ENCODE measurements at regions not wholly inside any gene's neighbourhood (a gene's known extent, or its start where the extent isn't known, plus 50 kb on each side); places are given as distances from the start of the nearest gene placed in this dataset.
A peak's percentile ranks its signal among the peaks of the same experiment; 100 is the strongest.

DNA sequence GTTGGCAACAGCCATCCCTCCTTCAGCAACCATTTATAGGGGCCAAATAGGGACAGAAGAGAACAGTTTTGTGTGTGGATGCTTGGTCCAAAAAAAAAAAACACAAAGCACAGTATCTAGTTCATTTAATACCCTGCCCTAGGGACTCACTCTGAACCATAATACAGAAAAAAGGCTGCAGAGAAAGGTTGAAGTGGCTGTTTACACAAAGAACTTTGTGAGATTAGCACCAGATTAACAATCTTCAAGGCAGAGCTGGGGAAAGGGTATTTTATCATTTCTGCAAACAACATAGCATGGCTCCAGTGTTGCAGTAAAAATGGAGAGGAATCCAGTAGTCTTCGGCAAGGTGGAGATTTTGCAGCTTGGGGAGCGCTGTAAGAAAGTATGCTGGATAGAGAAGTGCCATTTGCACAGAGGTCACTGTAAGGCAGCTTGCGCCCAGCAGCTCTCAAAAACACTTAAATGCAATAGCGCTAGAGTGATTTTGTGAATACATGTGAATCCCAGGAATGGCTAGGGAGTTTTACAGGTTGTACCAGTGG is 124.2 kb upstream of the PLEKHA5 start:
- ATAC-seq (no peak), DNase-seq (no peak)
- no peak for TF ChIP-seq CTCF (IDR thresholded peaks at IDR 0.05)
- no peak overlapping the region for H3K4me3 ChIP-seq
- H3K27ac ChIP-seq, result no peak overlapping the region
- no peaks in the 10 kb centered on the region for H3K27me3 ChIP-seq
- no peaks in the 10 kb centered on the region for H3K36me3 ChIP-seq
- intact Hi-C loops (cut with DNase I), result no loop called here
- H3K4me1 ChIP-seq, result no peaks in the 10 kb centered on the region
- no peaks in the 10 kb centered on the region for H3K9me3 ChIP-seq

DNA sequence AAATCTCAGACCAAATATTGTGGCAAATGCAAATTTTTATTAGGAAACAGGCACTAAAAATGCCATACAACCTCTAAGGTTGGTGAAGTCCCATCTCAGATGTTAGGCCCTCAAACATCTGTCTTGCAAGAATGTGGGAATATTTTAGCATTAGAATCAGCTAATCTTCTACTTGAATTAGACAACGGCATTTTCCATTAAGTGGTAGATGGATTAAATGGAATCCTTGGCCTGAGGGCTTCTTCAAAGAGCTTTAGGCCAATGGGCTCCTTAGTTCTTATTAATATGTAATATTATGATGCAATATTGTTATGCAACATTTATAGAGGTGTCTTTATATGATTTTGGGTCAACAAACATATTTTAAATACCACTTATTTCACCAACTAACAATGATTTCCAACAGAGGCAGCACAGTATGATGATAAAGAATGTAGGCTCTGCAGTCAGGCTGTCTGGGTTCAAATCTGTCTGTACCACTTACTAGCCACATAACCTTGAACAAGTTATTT is 122.9 kb upstream of the PLEKHA5 start:
- Histone ChIP-seq H3K4me3 (no peak overlapping the region), H3K36me3 (no peaks in the 10 kb centered on the region), H3K27ac (no peak overlapping the region), H3K9me3 (no peaks in the 10 kb centered on the region), H3K4me1 (no peaks in the 10 kb centered on the region), H3K27me3 (no peaks in the 10 kb centered on the region)
- DNase-seq, result no peak
- no peak for TF ChIP-seq CTCF (IDR thresholded peaks at IDR 0.05)
- ATAC-seq, result no peak
- intact Hi-C loops (cut with DNase I), result no loop called here

- no peak for ATAC-seq
- Histone ChIP-seq H3K4me3 (no peak overlapping the region), H3K4me1 (no peaks in the 10 kb centered on the region), H3K9me3 (no peaks in the 10 kb centered on the region), H3K36me3 (no peaks in the 10 kb centered on the region), H3K27me3 (no peaks in the 10 kb centered on the region), H3K27ac (no peak overlapping the region)
- intact Hi-C loops (cut with DNase I), result no loop called here
- no peak for TF ChIP-seq CTCF (IDR thresholded peaks at IDR 0.05)
- no peak for DNase-seq
These were observed 121.4 kb upstream of the PLEKHA5 start for GRCh38 chr12:19008102-19008501.

GRCh38 chr12:19010087-19010486 is 119.4 kb upstream of the PLEKHA5 start:
- Histone ChIP-seq H3K4me1 (no peaks in the 10 kb centered on the region), H3K9me3 (no peaks in the 10 kb centered on the region), H3K36me3 (no peaks in the 10 kb centered on the region), H3K4me3 (no peak overlapping the region), H3K27me3 (no peaks in the 10 kb centered on the region), H3K27ac (no peak overlapping the region)
- DNase-seq (no peak), ATAC-seq (no peak)
- no peak for TF ChIP-seq CTCF (IDR thresholded peaks at IDR 0.05)
- intact Hi-C loops (cut with DNase I), result no loop called here

GRCh38 chr12:19010726-19011125 is 118.8 kb upstream of the PLEKHA5 start:
- intact Hi-C loops (cut with DNase I), result no loop called here
- no peaks in the 10 kb centered on the region for H3K9me3 ChIP-seq
- no peak overlapping the region for H3K27ac ChIP-seq
- no peaks in the 10 kb centered on the region for H3K36me3 ChIP-seq
- H3K4me3 ChIP-seq, result no peak overlapping the region
- no peaks in the 10 kb centered on the region for H3K27me3 ChIP-seq
- DNase-seq (no peak), ATAC-seq (peak; percentile 21)
- H3K4me1 ChIP-seq, result no peaks in the 10 kb centered on the region
- TF ChIP-seq CTCF (IDR thresholded peaks at IDR 0.05), result no peak

DNA sequence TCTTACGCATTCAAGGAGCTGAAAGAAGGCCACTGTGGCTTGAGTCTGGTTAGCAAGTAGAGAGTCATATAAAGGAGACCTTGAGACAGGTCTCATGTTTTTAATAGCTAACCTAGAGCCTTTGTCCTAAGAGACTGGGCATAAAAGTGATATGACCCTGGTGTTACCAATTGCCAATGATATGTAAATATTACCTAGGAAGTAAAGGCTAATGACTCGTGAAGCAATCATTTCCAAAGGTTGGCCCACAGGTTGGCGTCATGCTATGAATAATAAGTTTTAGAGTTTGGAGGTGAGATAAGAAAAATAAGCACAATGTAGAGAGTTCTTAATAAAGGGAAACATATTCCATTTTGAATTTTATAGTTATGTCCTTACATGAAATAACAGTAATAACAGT is 116.6 kb upstream of the PLEKHA5 start:
- intact Hi-C loops (cut with DNase I), result no loop called here
- TF ChIP-seq CTCF (IDR thresholded peaks at IDR 0.05), result no peak
- no peaks in the 10 kb centered on the region for H3K4me1 ChIP-seq
- DNase-seq, result no peak
- no peak for ATAC-seq
- no peaks in the 10 kb centered on the region for H3K36me3 ChIP-seq
- H3K4me3 ChIP-seq, result no peak overlapping the region
- no peaks in the 10 kb centered on the region for H3K9me3 ChIP-seq
- H3K27ac ChIP-seq, result no peak overlapping the region
- no peaks in the 10 kb centered on the region for H3K27me3 ChIP-seq
